ENCODE measurements at regions not wholly inside any gene's neighbourhood (a gene's known extent, or its start where the extent isn't known, plus 50 kb on each side); places are given as distances from the start of the nearest gene placed in this dataset.

- TF ChIP-seq, protein P1, sequence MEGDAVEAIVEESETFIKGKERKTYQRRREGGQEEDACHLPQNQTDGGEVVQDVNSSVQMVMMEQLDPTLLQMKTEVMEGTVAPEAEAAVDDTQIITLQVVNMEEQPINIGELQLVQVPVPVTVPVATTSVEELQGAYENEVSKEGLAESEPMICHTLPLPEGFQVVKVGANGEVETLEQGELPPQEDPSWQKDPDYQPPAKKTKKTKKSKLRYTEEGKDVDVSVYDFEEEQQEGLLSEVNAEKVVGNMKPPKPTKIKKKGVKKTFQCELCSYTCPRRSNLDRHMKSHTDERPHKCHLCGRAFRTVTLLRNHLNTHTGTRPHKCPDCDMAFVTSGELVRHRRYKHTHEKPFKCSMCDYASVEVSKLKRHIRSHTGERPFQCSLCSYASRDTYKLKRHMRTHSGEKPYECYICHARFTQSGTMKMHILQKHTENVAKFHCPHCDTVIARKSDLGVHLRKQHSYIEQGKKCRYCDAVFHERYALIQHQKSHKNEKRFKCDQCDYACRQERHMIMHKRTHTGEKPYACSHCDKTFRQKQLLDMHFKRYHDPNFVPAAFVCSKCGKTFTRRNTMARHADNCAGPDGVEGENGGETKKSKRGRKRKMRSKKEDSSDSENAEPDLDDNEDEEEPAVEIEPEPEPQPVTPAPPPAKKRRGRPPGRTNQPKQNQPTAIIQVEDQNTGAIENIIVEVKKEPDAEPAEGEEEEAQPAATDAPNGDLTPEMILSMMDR (IDR thresholded peaks at IDR 0.05), result no peak
- no peak for TF ChIP-seq POLR2A (IDR thresholded peaks at IDR 0.05)
Measured at GRCh38 chr10:89966211-89966610, 264.8 kb downstream of the KIF20B start.
